Adrenal gland (tissue), 9 donors: ENCODE measurements at regions not wholly inside any gene's neighbourhood (a gene's known extent, or its start where the extent isn't known, plus 50 kb on each side); places are given as distances from the start of the nearest gene placed in this dataset.

Experiments
- DNase-seq, 7 donors: peaks; one replicate each; pipeline ENCODE4 v3.0.0-alpha.2; 2019 to 2020
- H3K27ac ChIP-seq, 5 donors: fragments of 200-600 bp; sonication (generic) in 4 of 5; 1 replicate in 3 of 5; 2 replicates in 2 of 5; pipeline versions ENCODE4 v1.5.1 to v1.8.0; 2016 to 2020; ENCODE audit warnings: mild to moderate bottlenecking in 1 of 5
- H3K27me3 ChIP-seq: fragments of 200-600 bp; 2 replicates; pipeline ENCODE4 v1.8.0; 2021
- H3K36me3 ChIP-seq, 2 donors: fragments of 200-600 bp; replicated peaks in 1 of 2; 1 replicate in 1 of 2; 2 replicates in 1 of 2; pipeline versions ENCODE4 v1.5.1 to v1.8.0; 2018 to 2022
- H3K4me1 ChIP-seq, 2 donors: fragments of 200-600 bp; replicated peaks in 1 of 2; 1 replicate in 1 of 2; 2 replicates in 1 of 2; pipeline versions ENCODE4 v1.5.1 to v1.8.0; 2018 to 2021
- H3K4me3 ChIP-seq, 4 donors: fragments of 200-600 bp; sonication (generic) in 3 of 4; one replicate each; pipeline ENCODE4 v1.5.1; 2016 to 2018
- H3K9me3 ChIP-seq, 3 donors: fragments of 200-600 bp; sonication (generic) in 1 of 3; replicated peaks in 1 of 3; 1 replicate in 2 of 3; 2 replicates in 1 of 3; pipeline versions ENCODE4 v1.5.1 to v1.8.0; 2016 to 2021
- CTCF ChIP-seq, 6 experiments: fragments of 450-650 bp in 4 of 6; fragments of 200-600 bp in 2 of 6; sonication (generic) in 1 of 6; IDR thresholded peaks; 1 replicate in 5 of 6; 2 replicates in 1 of 6; pipeline versions ENCODE4 v1.5.1 to v1.8.0; 2016 to 2021; ENCODE audit warnings: antibody characterized with exemption in 6 of 6, mild to moderate bottlenecking in 2 of 6, moderate library complexity in 1 of 6
- POLR2A ChIP-seq, 2 donors: fragments of 450-650 bp; IDR thresholded peaks; one replicate each; pipeline ENCODE4 v1.6.1; 2017; ENCODE audit warnings: antibody characterized with exemption in 2 of 2, mild to moderate bottlenecking in 2 of 2, moderate library complexity in 1 of 2
- WGBS, 4 donors: extraction: QIAGEN DNeasy Blood & Tissue Kit in 2 of 4; methylation state at CpG; one replicate each; pipeline versions ENCODE4 v1.1.5 to v1.1.7; 2013 to 2017; 5-methylcytosine and 5-hydroxymethylcytosine counted together
- intact Hi-C, 2 donors: fragments of 100-400 bp; cut with DNase I; formaldehyde crosslinking; loops; one replicate each; pipeline versions ENCODE4 v1.14.1 to v1.15.0; 2022 to 2023
- donor health status: healthy with polysubstance abuse.
- donor health status: Bipolar disorder and iron deficiency.
- donor health status: DM: yes; HTN: yes; CAD: no.
- donor health status: DM: no; HTN: no; CAD: no.
- donor health status: DM: no; HTN: no; CAD: no.

- Histone ChIP-seq H3K9me3 (no peaks in the 10 kb centered on the region), H3K4me3 (no peak overlapping the region), H3K27me3 (no peaks in the 10 kb centered on the region), H3K27ac (no peak overlapping the region), H3K4me1 (no peaks in the 10 kb centered on the region), H3K36me3 (no peaks in the 10 kb centered on the region)
- no peak for TF ChIP-seq CTCF (IDR thresholded peaks at IDR 0.05)
- TF ChIP-seq POLR2A (IDR thresholded peaks at IDR 0.05), result no peak
- WGBS, 4 donors, result 52 to 78% (median 57%) methylated on average over 7 of the region's 7 CpGs
- no peak for DNase-seq
- intact Hi-C loops, result no loop called here
These were observed 107.3 kb upstream of the PRLR start for GRCh38 chr5:35337340-35338156.

- H3K27ac ChIP-seq, result no peak overlapping the region
- H3K27me3 ChIP-seq, result no peaks in the 10 kb centered on the region
- H3K36me3 ChIP-seq, result no peaks in the 10 kb centered on the region
- H3K4me1 ChIP-seq, result no peaks in the 10 kb centered on the region
- no peak for DNase-seq
- TF ChIP-seq CTCF (IDR thresholded peaks at IDR 0.05) (no peak), POLR2A (IDR thresholded peaks at IDR 0.05) (no peak)
- H3K4me3 ChIP-seq, result no peak overlapping the region
- WGBS, 4 donors, result 79 to 89% (median 88%) methylated on average over 4 of the region's 4 CpGs
- no peaks in the 10 kb centered on the region for H3K9me3 ChIP-seq
- intact Hi-C loops, result no loop called here
These were observed 105.9 kb upstream of the PRLR start for GRCh38 chr5:35336230-35336629.

- Histone ChIP-seq H3K27me3 (no peaks in the 10 kb centered on the region), H3K4me1 (no peaks in the 10 kb centered on the region), H3K27ac (no peak overlapping the region), H3K9me3 (no peaks in the 10 kb centered on the region), H3K4me3 (no peak overlapping the region), H3K36me3 (no peaks in the 10 kb centered on the region)
- 61 to 74% (median 68%) methylated on average over 4 of the region's 4 CpGs for WGBS, 4 donors
- TF ChIP-seq POLR2A (IDR thresholded peaks at IDR 0.05) (no peak), CTCF (IDR thresholded peaks at IDR 0.05) (no peak)
- intact Hi-C loops, result no loop called here
- no peak for DNase-seq
These were observed 105.5 kb upstream of the PRLR start for GRCh38 chr5:35335752-35336151.

GRCh38 chr5:35333366-35333765, 103.1 kb upstream of the PRLR start:
- WGBS, 4 donors, result 52 to 93% (median 73%) methylated on average over 3 of the region's 3 CpGs
- Histone ChIP-seq H3K4me3 (no peak overlapping the region), H3K9me3 (no peaks in the 10 kb centered on the region), H3K36me3 (no peaks in the 10 kb centered on the region), H3K27me3 (no peaks in the 10 kb centered on the region), H3K4me1 (no peaks in the 10 kb centered on the region), H3K27ac (no peak overlapping the region)
- intact Hi-C loops, result no loop called here
- no peak for TF ChIP-seq POLR2A (IDR thresholded peaks at IDR 0.05)
- TF ChIP-seq CTCF (IDR thresholded peaks at IDR 0.05), result no peak
- DNase-seq, result no peak
